ENCODE measurements at regions not wholly inside any gene's neighbourhood (a gene's known extent, or its start where the extent isn't known, plus 50 kb on each side); places are given as distances from the start of the nearest gene placed in this dataset.

DNA sequence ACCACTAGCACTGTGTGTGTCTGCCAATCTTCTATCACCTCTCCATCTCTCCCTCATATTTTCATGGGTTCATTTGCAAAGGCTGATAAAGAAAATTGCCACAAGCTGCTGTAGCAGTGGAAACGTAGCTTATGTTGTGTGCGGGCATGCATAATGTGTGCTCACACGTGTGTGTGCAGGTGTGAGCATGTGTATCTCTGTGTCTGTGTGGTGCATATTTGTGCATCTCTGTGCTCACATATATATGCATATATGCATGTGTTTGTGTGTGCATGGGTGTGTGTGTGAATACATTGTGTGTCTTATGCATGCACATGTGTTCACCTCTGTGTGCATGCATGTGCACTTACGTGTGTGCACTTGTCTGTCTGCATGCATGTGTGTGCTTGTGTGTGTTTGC, 181.8 kb upstream of the UBL3 start:
- TF ChIP-seq, protein P1, sequence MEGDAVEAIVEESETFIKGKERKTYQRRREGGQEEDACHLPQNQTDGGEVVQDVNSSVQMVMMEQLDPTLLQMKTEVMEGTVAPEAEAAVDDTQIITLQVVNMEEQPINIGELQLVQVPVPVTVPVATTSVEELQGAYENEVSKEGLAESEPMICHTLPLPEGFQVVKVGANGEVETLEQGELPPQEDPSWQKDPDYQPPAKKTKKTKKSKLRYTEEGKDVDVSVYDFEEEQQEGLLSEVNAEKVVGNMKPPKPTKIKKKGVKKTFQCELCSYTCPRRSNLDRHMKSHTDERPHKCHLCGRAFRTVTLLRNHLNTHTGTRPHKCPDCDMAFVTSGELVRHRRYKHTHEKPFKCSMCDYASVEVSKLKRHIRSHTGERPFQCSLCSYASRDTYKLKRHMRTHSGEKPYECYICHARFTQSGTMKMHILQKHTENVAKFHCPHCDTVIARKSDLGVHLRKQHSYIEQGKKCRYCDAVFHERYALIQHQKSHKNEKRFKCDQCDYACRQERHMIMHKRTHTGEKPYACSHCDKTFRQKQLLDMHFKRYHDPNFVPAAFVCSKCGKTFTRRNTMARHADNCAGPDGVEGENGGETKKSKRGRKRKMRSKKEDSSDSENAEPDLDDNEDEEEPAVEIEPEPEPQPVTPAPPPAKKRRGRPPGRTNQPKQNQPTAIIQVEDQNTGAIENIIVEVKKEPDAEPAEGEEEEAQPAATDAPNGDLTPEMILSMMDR (conservative IDR thresholded peaks at IDR 0.05), result no peak
- no peak for TF ChIP-seq EZH2 (IDR thresholded peaks at IDR 0.05; ENCODE audit: low read depth)

All from PC-9 (cell line).